ENCODE measurements at regions not wholly inside any gene's neighbourhood (a gene's known extent, or its start where the extent isn't known, plus 50 kb on each side); places are given as distances from the start of the nearest gene placed in this dataset.

DNA sequence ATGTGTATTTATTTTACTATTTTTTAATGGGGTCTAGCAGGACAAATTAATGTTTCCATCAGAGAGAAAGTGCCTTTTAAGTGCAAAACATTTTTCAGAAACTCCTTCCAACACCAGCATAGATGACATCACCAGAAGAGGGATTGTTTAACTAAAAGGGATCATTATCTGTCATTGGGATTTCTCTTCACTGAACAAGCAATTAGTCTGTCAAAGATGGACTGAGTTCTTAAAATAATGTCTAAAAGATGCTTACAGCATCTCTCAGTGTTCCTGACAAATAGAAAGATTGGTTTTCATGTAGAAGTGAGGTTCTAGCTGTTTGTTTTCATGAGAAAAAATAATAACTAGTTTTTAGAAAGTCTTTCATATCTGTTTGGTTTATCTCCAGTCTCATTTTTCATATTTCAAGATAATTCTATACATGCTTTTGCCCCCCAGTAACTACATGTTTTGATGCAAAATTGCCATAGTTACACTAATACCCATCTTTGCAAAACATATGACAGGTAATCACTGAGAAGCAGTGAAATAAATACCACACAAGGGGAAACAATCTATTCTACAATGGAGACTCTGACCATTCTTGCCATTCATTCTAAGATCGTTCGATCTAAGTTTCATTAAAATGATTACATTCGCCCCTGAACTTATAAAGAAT is 850.3 kb downstream of the GALC start:
- no peak for TF ChIP-seq POLR2A (IDR thresholded peaks at IDR 0.05)
- TF ChIP-seq, protein P1, sequence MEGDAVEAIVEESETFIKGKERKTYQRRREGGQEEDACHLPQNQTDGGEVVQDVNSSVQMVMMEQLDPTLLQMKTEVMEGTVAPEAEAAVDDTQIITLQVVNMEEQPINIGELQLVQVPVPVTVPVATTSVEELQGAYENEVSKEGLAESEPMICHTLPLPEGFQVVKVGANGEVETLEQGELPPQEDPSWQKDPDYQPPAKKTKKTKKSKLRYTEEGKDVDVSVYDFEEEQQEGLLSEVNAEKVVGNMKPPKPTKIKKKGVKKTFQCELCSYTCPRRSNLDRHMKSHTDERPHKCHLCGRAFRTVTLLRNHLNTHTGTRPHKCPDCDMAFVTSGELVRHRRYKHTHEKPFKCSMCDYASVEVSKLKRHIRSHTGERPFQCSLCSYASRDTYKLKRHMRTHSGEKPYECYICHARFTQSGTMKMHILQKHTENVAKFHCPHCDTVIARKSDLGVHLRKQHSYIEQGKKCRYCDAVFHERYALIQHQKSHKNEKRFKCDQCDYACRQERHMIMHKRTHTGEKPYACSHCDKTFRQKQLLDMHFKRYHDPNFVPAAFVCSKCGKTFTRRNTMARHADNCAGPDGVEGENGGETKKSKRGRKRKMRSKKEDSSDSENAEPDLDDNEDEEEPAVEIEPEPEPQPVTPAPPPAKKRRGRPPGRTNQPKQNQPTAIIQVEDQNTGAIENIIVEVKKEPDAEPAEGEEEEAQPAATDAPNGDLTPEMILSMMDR (IDR thresholded peaks at IDR 0.05) = no peak
- WGBS, 2 donors = 94 to 96% methylated on average over 3 of the region's 3 CpGs
- H3K4me3 ChIP-seq (ENCODE audit: low read depth, poor library complexity, severe bottlenecking) = no peak overlapping the region
- no peak for DNase-seq (ENCODE audit: low spot score in 2 of 2)
- intact Hi-C loops (cut with DNase I; ENCODE audit: low total_unique reads) = no loop called here

DNA sequence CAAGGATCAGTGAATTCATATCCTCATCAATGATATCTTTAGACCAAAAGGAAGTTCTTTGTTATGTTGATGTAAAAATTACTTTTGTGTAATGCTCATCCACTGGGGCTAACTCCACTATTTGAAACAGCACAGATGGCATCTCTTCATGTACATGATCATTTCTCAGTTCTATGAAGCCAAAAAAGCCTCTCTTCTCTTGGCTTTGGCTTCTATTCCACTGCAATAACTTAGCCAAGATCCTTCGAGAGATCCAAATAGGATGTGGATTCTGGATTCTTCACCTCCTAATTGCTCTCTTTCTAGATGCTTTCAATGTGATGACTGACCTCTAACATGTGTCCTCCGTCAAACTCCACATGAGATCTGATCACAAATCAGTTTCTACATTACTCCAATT is 851.2 kb downstream of the GALC start:
- TF ChIP-seq, protein P1 (IDR thresholded peaks at IDR 0.05) = no peak
- TF ChIP-seq POLR2A (IDR thresholded peaks at IDR 0.05) = no peak
- no peak overlapping the region for H3K4me3 ChIP-seq (ENCODE audit: low read depth, poor library complexity, severe bottlenecking)
- DNase-seq (ENCODE audit: low spot score in 2 of 2) = no peak
- 61 to 71% methylated on average over 2 of the region's 2 CpGs for WGBS, 2 donors
- intact Hi-C loops (cut with DNase I; ENCODE audit: low total_unique reads) = no loop called here

DNA sequence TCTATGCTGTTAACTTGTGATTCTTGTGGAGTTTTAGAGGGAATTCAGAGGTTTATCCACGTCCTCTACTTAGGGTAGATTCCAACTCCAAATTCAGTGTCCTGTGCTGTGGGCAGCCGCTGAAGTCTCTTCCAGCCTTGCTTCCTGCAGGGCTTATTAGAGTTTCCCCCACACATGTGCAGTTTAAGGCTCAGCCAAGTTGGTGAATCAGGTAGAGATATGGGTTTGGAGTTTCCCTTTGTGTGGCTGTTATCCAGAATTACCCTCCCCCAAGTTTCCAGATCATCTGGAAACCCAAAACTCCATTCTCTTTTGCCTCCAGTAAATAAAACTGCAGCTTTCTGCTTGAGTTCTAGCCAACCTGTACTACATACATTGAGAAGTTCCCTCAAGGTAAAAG is 853.7 kb downstream of the GALC start:
- H3K4me3 ChIP-seq (ENCODE audit: low read depth, poor library complexity, severe bottlenecking) = no peak overlapping the region
- intact Hi-C loops (cut with DNase I; ENCODE audit: low total_unique reads) = no loop called here
- whole genome bisulfite sequencing, 2 donors = 45 to 49% methylated on average over 2 of the region's 2 CpGs
- TF ChIP-seq, protein P1 (IDR thresholded peaks at IDR 0.05) = no peak
- no peak for TF ChIP-seq POLR2A (IDR thresholded peaks at IDR 0.05)
- no peak for DNase-seq (ENCODE audit: low spot score in 2 of 2)

DNA sequence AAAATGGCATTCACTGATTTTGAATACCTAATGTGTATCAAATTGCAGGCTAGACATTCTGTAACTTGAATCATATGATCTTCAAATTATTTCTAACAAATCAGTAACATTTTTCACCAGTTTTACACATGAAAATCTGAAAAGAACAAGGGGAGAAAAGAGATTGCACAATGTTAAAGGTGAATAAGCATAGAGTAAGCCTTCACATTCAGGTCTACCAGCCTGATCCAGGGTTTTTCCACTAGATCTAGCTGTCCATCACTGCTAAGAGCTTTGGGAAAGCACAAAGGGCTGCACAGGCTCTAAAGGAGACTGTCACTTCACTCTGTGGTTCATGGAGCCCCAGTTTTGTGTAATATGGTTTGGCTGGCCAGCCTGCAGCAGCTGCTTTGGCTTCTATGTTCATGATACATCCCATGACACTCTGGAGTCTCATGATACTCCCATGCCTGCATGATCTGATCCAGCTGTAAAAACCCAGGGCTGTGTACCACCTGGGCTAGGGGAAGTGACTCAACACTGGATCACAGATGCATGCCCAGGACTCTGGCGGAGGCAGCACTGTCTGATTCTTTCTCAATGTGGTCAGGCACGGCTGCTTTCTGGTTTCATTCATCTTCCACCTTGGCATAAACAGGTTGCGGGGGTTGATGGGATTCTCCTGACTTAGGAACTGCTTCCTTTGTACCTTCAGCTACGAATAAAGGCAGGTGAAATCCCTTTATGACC is 859.7 kb downstream of the GALC start:
- no peak for TF ChIP-seq POLR2A (IDR thresholded peaks at IDR 0.05)
- TF ChIP-seq, protein P1 (IDR thresholded peaks at IDR 0.05) = no peak
- H3K4me3 ChIP-seq (ENCODE audit: low read depth, poor library complexity, severe bottlenecking) = no peak overlapping the region
- DNase-seq (ENCODE audit: low spot score in 2 of 2) = no peak
- intact Hi-C loops (cut with DNase I; ENCODE audit: low total_unique reads) = no loop called here
- WGBS, 2 donors = 31 to 34% methylated on average over 4 of the region's 4 CpGs

DNA sequence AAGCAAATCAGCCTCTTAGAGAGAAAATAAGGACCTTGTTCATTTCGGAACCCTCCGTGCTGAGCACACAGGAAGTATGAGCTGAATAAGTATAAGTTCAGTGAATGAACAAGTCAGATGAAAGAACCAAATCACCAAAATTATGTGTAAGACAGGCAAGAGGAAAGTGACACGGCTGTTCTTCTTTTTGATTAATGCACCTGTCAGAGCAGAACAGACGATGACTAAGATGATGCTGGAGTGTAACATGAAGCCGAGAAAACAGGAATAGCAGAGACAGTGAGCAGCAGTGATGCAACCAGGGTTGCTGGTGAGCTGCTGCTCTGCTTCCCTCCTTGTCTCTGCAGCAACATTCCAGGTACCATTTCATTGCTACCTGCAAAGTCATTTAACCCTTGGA is 861.1 kb downstream of the GALC start:
- no peak overlapping the region for H3K4me3 ChIP-seq (ENCODE audit: low read depth, poor library complexity, severe bottlenecking)
- intact Hi-C loops (cut with DNase I; ENCODE audit: low total_unique reads) = no loop called here
- TF ChIP-seq, protein P1 (IDR thresholded peaks at IDR 0.05) = no peak
- no peak for TF ChIP-seq POLR2A (IDR thresholded peaks at IDR 0.05)
- DNase-seq (ENCODE audit: low spot score in 2 of 2) = no peak
- WGBS, 2 donors = 17 to 33% methylated on average over 5 of the region's 5 CpGs
